Activated naive CD4-positive, alpha-beta T cell treated with anti-CD3 and anti-CD28 coated beads, Interleukin-2, amount 50 U/mL, for 24 hours (primary cell): ENCODE measurements at regions not wholly inside any gene's neighbourhood (a gene's known extent, or its start where the extent isn't known, plus 50 kb on each side); places are given as distances from the start of the nearest gene placed in this dataset.
"Not testable (repeated sequence)": the region's sequence is repeated elsewhere in the genome, so short reads cannot be mapped to it uniquely, and the experiment has no call there.

Source experiments
- H3K27ac Mint-ChIP-seq: one replicate; pipeline ENCODE4 v1.8.0; 2021; ENCODE audit warnings: mild to moderate bottlenecking, mixed read lengths
- H3K27me3 Mint-ChIP-seq: one replicate; pipeline ENCODE4 v1.8.0; 2021; ENCODE audit warnings: mixed read lengths
- H3K36me3 Mint-ChIP-seq: one replicate; pipeline ENCODE4 v1.8.0; 2021; ENCODE audit warnings: mixed read lengths
- H3K4me1 Mint-ChIP-seq: one replicate; pipeline ENCODE4 v1.8.0; 2021; ENCODE audit warnings: mixed read lengths
- H3K4me3 Mint-ChIP-seq: one replicate; pipeline ENCODE4 v1.8.0; 2021; ENCODE audit warnings: mild to moderate bottlenecking, mixed read lengths
- H3K9me3 Mint-ChIP-seq: one replicate; pipeline ENCODE4 v1.8.0; 2021; ENCODE audit warnings: mixed read lengths

DNA sequence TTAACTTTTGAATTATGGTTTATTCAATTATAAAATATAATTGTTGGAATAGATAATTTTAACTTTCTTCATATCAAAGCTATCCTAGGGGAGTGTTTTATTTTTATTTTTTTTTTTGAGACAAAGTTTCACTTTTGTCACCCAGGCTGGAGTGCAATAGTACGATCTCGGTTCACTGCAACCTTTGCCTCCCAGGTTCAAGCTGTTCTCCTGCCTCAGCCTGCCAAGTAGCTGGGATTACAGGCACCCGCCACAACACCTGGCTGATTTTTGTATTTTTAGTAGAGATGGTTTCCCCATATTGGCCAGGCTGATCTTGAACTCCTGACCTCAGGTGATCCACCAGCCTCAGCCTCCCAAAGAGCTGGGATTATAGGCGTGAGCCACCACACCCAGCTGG is 489.0 kb upstream of the GRIN3A start:
- not testable (repeated sequence) for H3K4me3 Mint-ChIP-seq

DNA sequence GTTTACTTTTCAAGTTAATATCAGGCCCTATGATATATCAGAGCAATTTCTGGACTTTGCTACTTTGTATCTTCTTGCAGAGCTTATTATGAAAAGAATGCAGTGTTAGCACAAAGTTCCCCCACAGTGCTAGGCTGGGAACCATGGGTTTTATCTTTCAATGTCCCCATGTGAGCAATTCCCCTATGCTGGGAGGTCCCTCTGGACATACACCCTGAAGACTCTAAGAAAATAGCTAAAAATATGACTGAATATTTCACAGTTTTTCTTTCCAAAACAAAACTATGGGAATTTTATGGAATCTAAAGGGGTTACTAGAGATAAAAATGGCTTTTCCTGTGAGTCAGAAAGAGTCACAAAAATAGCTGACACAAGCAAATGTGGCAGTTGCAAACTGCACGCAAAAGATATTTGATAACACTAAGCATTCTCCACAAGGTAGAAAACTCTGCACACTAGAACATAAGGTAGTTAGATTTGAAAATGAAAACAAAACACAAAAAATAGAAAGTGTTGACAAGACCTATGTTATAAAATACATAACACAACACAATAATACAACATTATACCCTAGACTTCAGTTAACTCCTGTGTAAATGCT is 487.5 kb upstream of the GRIN3A start:
- Mint-ChIP-seq H3K36me3 (no peaks in the 10 kb centered on the region), H3K9me3 (no peaks in the 10 kb centered on the region), H3K4me3 (no peak overlapping the region), H3K27me3 (no peaks in the 10 kb centered on the region), H3K4me1 (no peaks in the 10 kb centered on the region), H3K27ac (no peak overlapping the region)

More for the DNA sequence above, 489.0 kb upstream of the GRIN3A start:
- H3K36me3 Mint-ChIP-seq, H3K27me3 Mint-ChIP-seq, H3K27ac Mint-ChIP-seq, H3K4me1 Mint-ChIP-seq, H3K9me3 Mint-ChIP-seq: not testable (repeated sequence)

DNA sequence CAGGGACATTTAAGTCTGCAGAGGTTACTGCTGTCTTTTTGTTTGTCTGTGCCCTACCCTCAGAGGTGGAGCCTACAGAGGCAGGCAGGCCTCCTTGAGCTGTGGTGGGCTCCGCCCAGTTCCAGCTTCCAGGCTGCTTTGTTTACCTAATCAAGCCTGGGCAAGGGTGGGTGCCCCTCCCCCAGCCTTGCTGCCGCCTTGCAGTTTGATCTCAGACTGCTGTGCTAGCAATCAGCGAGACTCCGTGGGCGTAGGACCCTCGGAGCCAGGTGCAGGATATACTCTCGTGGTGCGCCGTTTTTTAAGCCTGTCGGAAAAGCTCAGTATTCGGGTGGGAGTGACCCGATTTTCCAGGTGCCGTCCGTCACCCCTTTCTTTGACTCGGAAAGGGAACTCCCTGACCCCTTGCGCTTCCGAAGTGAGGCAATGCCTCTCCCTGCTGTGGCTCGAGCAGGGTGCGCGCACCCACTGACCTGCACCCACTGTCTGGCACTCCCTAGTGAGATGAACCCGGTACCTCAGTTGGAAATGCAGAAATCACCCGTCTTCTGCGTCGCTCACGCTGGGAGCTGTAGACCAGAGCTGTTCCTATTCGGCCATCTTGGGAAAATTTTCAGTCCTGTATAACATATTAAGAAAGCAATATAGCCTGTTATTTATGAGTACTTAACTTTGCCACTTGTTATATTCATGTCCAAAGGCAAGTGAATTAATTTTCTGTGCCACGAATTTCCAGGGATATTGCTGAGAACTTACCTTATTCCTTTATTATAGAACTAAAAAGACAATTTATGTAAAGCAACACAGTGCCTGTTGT is 485.1 kb upstream of the GRIN3A start:
- H3K4me1 Mint-ChIP-seq, H3K4me3 Mint-ChIP-seq, H3K36me3 Mint-ChIP-seq, H3K9me3 Mint-ChIP-seq, H3K27me3 Mint-ChIP-seq, H3K27ac Mint-ChIP-seq: not testable (repeated sequence)

DNA sequence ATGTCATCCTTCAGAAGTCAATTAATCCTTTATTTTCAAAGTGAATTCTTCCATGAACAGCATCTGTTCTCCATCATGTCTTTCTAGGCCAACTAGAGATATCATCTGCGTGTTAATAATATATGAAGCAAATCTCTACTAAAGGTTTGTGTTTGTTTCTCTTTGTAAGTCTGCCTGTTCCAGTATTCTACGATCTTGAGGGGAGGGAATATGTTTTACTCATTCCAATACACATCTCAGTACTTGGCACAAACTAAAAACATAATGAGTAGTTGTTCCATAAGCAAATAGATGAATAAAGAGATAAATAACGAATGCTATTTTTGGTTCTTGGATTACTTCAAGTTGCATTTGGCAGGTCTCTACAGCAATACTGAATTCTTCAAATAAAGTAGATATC is 470.7 kb upstream of the GRIN3A start:
- no peak overlapping the region for H3K27ac Mint-ChIP-seq

DNA sequence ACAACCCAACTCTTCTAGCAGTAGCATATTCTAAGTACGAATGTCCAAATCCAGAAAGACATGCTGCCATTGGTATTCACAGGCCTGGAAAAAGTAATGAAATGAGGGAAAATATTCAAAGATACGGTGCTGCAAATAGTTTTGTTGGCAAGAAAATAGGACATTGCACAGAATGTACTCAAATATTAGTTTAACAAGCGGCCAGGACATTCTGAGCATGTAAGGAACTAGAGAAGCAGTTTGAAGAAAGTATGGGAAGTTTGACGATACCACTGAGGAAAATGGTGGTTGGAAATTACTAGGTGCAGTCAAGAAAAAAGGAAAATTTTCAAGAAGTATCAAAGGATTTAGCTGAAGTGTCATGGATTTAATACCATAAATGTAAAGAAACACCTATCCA is 468.0 kb upstream of the GRIN3A start:
- H3K4me1 Mint-ChIP-seq: no peaks in the 10 kb centered on the region
- no peak overlapping the region for H3K4me3 Mint-ChIP-seq
- H3K27ac Mint-ChIP-seq: no peak overlapping the region
- H3K9me3 Mint-ChIP-seq: no peaks in the 10 kb centered on the region
- no peaks in the 10 kb centered on the region for H3K36me3 Mint-ChIP-seq
- H3K27me3 Mint-ChIP-seq: peaks cover 2% of the 10 kb centered on the region

More for the DNA sequence above, 470.7 kb upstream of the GRIN3A start:
- Mint-ChIP-seq H3K9me3 (no peaks in the 10 kb centered on the region), H3K4me1 (no peaks in the 10 kb centered on the region), H3K27me3 (peaks cover 2% of the 10 kb centered on the region), H3K4me3 (no peak overlapping the region), H3K36me3 (no peaks in the 10 kb centered on the region)

DNA sequence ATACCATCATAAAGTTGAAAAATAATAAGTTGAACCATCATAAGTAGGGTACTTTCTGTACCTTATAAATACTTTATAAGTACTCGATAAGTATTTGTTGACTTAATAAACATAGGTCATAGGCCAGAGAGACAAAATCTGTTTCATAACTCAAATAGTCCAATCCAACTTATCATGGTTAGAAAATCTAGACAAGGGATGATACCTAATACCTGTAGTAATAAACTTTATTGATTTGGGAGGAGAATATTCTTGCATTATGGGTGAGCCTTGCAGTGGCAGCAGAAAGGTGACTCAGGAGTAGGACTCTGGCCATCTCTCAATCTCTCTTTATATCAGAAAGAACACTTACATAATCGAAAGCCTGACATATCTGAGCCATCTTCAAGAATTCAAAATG is 466.8 kb upstream of the GRIN3A start:
- no peaks in the 10 kb centered on the region for H3K4me1 Mint-ChIP-seq
- H3K4me3 Mint-ChIP-seq: no peak overlapping the region
- no peaks in the 10 kb centered on the region for H3K9me3 Mint-ChIP-seq
- no peaks in the 10 kb centered on the region for H3K36me3 Mint-ChIP-seq
- H3K27ac Mint-ChIP-seq: no peak overlapping the region
- peaks cover 2% of the 10 kb centered on the region for H3K27me3 Mint-ChIP-seq

DNA sequence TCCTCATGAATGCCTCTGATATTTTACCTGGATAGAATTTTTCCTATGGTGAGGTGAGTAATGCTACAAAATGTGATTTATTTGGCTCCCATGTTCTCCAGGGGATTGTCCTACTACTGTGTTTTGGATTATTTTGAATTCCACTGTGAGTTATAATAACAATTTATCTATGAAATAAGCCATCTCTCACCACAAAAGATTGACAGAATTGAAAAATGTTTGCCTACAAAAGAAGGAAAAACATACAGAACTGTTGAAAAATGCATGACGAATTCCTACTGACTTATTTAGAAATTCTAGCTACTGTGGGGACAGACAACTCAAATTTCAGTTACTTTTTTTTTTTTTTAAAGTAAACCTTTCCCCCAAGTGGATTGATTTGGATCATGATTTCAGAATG is 463.7 kb upstream of the GRIN3A start:
- Mint-ChIP-seq H3K9me3 (peaks cover 4% of the 10 kb centered on the region), H3K4me1 (no peaks in the 10 kb centered on the region), H3K27ac (no peak overlapping the region)

DNA sequence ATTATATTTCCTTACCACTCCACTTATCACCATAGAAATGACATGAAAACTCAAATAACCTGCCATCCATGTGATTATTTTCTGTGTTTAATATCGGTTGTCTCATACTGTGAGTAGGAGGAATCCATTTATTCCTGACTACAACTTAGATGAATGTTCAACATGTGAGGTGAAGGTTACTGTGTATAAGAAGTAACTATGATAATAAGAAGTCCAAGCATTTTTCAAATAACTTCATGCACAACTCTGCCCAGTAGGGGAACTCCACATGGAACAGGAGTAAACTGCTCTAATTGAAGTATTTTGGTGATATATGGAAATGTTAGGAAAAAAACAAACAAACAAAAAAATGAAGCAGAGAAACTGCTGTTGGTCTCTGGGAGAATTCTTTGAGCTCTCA is 447.5 kb upstream of the GRIN3A start:
- Mint-ChIP-seq H3K9me3 (no peaks in the 10 kb centered on the region), H3K27me3 (peaks cover 2% of the 10 kb centered on the region), H3K27ac (no peak overlapping the region), H3K36me3 (no peaks in the 10 kb centered on the region), H3K4me3 (no peak overlapping the region), H3K4me1 (no peaks in the 10 kb centered on the region)

More for the DNA sequence above, 463.7 kb upstream of the GRIN3A start:
- Mint-ChIP-seq H3K4me3 (no peak overlapping the region), H3K36me3 (no peaks in the 10 kb centered on the region), H3K27me3 (no peaks in the 10 kb centered on the region)

DNA sequence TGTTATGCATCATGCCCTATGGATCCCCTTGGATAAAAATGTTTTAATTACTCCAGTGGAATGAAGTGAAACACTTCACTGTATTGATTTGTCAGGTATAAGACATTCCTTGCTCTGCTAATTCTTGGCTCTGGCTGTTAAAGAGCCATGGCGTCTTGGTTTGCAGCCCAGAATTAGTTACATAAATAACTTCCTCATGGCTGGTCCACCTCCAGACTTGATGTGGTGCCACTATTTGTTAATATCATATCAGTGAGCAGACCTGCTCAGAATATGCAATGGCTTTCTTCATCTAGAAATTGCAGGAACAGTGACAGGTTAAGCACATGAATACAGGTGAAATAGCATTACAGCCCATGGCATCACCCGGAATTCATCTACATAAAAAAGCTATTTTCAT is 446.9 kb upstream of the GRIN3A start:
- Mint-ChIP-seq H3K9me3 (no peaks in the 10 kb centered on the region), H3K4me3 (no peak overlapping the region), H3K27me3 (peaks cover 2% of the 10 kb centered on the region), H3K36me3 (no peaks in the 10 kb centered on the region), H3K27ac (no peak overlapping the region), H3K4me1 (no peaks in the 10 kb centered on the region)

DNA sequence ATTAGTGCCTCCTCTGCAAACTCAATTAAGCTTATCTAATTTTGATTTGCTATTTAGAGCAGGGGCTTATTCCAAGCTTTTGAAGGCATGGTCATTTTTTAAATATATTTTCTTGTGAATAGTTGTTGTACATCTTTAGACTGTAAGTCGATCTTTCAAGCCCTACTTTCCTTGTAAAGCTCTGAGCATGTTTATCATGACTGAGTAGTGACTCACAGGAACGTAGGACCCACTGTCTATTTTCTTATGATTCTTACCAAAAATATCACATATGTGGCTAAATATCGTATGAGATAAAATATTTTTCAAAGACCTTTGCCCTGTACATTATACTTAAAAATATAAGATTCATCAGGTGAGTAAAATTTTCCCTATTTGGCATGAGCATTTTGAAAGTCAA is 440.4 kb upstream of the GRIN3A start:
- no peaks in the 10 kb centered on the region for H3K36me3 Mint-ChIP-seq
- H3K4me1 Mint-ChIP-seq: no peaks in the 10 kb centered on the region
- H3K9me3 Mint-ChIP-seq: peaks cover 8% of the 10 kb centered on the region
- H3K27me3 Mint-ChIP-seq: no peaks in the 10 kb centered on the region
- H3K4me3 Mint-ChIP-seq: no peak overlapping the region
- no peak overlapping the region for H3K27ac Mint-ChIP-seq

DNA sequence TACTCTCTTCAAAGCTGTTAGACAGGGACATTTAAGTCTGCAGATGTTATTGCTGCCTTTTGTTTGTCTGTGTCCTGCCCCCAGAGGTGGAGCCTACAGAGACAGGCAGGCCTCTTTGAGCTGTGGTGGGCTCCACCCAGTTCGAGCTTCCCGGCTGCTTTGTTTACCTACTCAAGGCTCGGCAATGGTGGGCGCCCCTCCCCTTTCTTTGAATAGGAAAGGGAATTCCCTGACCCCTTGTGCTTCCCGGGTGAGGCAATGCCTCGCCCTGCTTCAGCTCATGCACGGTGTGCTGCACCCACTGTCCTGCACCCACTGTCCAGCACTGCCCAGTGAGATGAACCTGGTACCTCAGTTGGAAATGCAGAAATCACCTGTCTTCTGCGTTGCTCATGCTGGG is 435.8 kb upstream of the GRIN3A start:
- not testable (repeated sequence) for H3K9me3 Mint-ChIP-seq

DNA sequence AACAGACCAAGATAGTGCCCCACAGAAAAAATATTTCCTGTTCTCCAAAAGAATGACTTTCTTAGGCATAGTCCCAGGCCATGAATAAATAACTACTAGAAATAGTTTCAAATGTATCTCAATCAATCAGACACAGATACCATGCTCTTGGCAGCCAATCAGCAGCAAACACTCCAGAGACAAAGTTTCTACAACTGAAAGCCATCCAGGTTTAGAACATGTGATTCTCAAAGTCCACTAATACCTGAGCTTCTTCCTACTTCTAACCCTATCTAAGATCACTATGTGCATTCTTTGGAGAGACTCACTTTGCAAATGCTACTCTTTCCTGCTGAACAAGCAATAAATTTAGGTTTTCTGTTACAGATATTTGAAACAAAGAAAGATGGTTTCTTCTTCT is 425.8 kb upstream of the GRIN3A start:
- no peak overlapping the region for H3K4me3 Mint-ChIP-seq
- peaks cover 1% of the 10 kb centered on the region for H3K27me3 Mint-ChIP-seq
- H3K27ac Mint-ChIP-seq: no peak overlapping the region
- no peaks in the 10 kb centered on the region for H3K36me3 Mint-ChIP-seq
- no peaks in the 10 kb centered on the region for H3K9me3 Mint-ChIP-seq
- H3K4me1 Mint-ChIP-seq: no peaks in the 10 kb centered on the region

More for the DNA sequence above, 435.8 kb upstream of the GRIN3A start:
- not testable (repeated sequence) for H3K27ac Mint-ChIP-seq, H3K4me3 Mint-ChIP-seq, H3K4me1 Mint-ChIP-seq, H3K27me3 Mint-ChIP-seq, H3K36me3 Mint-ChIP-seq

DNA sequence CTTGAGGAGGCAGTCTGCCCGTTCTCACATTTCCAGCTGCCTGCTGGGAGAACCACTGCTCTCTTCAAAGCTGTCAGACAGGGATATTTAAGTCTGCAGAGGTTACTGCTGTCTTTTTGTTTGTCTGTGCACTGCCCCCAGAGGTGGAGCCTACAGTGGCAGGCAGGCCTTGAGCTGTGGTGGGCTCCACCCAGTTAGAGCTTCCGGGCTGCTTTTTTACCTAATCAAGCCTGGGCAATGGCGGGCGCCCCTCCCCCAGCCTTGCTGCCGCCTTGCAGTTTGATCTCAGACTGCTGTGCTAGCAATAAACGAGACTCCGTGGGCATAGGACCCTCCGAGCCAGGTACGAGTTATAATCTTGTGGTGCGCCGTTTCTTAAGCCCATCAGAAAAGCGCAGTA is 414.6 kb upstream of the GRIN3A start:
- not testable (repeated sequence) for H3K36me3 Mint-ChIP-seq, H3K4me3 Mint-ChIP-seq, H3K27ac Mint-ChIP-seq, H3K27me3 Mint-ChIP-seq, H3K4me1 Mint-ChIP-seq
- peaks cover 22% of the 10 kb centered on the region for H3K9me3 Mint-ChIP-seq

DNA sequence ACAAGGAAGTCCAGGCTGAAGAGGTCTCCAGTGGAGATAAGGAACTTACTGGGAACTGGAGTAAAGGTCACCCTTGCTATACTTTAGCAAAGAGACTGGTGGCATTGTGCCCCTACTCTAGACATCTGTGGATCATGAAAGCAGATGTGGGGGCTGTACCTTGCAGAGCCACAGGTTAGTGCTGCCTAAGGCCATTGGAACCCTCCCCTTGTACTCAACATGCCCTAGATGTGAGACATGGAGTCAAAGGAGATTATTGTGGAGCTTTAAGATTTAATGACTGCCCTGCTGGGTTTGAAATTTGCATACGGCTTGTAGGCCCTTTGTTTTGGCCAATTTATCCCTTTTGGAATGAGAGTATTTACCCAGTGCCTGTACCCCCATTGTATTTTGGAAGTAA is 397.3 kb upstream of the GRIN3A start:
- no peak overlapping the region for H3K4me3 Mint-ChIP-seq
- H3K4me1 Mint-ChIP-seq: no peaks in the 10 kb centered on the region
- no peak overlapping the region for H3K27ac Mint-ChIP-seq
- no peaks in the 10 kb centered on the region for H3K27me3 Mint-ChIP-seq
- H3K36me3 Mint-ChIP-seq: no peaks in the 10 kb centered on the region
- peaks cover 4% of the 10 kb centered on the region for H3K9me3 Mint-ChIP-seq

DNA sequence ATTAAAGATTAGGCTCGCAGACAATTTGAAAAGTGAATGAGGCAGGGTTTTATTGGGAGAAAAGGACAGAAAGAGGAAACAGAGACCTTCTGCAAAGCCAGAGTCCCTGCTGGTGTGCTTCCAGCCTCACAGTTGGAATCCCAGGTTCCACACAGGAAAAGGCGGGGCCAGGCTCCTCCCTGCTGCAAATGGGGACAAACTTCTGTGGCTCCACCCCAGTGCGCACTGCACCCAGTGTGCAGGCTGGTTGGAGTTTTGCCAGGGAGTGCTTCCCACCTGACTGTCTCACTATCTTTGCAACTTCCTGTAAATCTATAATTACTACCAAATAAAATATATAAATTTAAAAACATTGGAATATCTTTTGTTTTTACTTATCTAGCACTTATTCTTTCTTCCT is 386.0 kb upstream of the GRIN3A start:
- Mint-ChIP-seq H3K27ac (no peak overlapping the region), H3K9me3 (no peaks in the 10 kb centered on the region), H3K27me3 (no peaks in the 10 kb centered on the region), H3K36me3 (no peaks in the 10 kb centered on the region), H3K4me3 (no peak overlapping the region), H3K4me1 (no peaks in the 10 kb centered on the region)

DNA sequence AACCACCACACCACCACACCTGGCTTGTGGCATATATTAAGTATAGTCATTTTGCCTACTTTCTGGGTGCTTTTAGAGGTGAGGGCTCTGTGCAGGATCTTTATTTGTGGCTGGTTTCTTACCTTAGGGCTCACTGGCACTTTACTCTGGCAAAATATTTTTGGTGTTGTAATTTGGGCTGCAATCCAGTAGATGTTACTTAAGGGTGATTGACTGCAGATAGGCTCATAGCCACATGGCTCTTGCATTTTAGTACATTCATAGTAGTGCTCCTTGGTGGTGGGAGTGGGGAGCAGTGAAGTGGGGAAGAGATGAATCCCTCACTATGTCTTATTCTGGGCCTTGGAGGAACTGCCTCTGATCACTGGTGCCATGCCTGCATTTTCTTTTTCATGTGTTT is 376.1 kb upstream of the GRIN3A start:
- H3K36me3 Mint-ChIP-seq: no peaks in the 10 kb centered on the region
- H3K9me3 Mint-ChIP-seq: peaks cover 5% of the 10 kb centered on the region
- H3K27ac Mint-ChIP-seq: no peak overlapping the region
- no peaks in the 10 kb centered on the region for H3K4me1 Mint-ChIP-seq
- H3K27me3 Mint-ChIP-seq: no peaks in the 10 kb centered on the region
- no peak overlapping the region for H3K4me3 Mint-ChIP-seq

DNA sequence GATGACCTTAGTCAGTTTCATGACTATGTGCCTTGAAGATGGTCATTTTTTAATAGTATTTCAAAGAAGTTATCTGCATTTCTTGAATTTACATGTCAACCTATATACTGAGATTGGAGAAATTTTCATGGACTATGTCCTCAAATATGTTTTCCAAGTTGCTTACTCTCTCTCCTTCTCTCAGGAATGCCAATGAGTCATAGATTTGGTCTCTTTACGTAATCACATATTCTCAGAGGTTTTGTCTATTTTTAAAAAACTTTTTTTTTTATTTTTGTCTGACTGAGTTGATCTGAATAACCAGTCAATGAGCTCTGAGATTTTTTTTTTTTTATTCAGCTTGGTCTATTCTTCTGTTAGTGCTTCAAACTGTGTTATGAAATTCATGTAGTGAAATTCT is 374.7 kb upstream of the GRIN3A start:
- H3K36me3 Mint-ChIP-seq: no peaks in the 10 kb centered on the region
- H3K4me3 Mint-ChIP-seq: no peak overlapping the region
- H3K4me1 Mint-ChIP-seq: no peaks in the 10 kb centered on the region
- H3K27ac Mint-ChIP-seq: no peak overlapping the region
- H3K9me3 Mint-ChIP-seq: no peaks in the 10 kb centered on the region
- H3K27me3 Mint-ChIP-seq: no peaks in the 10 kb centered on the region
